ENCODE measurements at regions not wholly inside any gene's neighbourhood (a gene's known extent, or its start where the extent isn't known, plus 50 kb on each side); places are given as distances from the start of the nearest gene placed in this dataset.

DNA sequence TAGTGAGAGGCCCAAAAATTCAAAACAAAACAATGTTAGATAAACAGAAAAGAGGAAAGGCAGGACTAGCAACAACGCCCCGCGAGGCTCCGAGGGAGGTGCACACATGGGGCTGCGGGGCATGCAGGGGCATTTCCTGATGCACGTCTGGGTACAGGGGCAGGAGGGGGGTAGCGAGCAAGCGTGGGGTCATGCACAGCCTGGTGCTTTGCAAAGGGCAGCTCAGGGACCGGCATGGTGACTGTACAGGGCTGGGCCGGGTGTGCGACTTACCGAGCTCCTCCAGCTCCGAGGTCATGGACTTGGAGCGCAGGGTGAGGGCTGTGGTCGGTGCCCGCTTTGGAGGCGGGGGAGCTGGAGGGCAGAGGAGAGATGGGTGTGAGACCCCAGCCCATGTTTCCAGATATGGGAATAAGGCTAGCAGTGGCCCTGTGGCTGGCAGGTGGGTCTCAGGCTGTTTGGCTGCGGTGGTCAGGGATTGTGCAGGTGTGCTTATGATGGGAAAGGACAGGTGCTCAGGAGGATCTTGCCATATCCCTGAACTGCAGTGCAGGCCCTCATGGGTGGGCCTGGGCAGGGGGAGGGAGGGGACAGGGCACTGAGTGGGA, 103.7 kb downstream of the CTTN start:
- no peak for DNase-seq

DNA sequence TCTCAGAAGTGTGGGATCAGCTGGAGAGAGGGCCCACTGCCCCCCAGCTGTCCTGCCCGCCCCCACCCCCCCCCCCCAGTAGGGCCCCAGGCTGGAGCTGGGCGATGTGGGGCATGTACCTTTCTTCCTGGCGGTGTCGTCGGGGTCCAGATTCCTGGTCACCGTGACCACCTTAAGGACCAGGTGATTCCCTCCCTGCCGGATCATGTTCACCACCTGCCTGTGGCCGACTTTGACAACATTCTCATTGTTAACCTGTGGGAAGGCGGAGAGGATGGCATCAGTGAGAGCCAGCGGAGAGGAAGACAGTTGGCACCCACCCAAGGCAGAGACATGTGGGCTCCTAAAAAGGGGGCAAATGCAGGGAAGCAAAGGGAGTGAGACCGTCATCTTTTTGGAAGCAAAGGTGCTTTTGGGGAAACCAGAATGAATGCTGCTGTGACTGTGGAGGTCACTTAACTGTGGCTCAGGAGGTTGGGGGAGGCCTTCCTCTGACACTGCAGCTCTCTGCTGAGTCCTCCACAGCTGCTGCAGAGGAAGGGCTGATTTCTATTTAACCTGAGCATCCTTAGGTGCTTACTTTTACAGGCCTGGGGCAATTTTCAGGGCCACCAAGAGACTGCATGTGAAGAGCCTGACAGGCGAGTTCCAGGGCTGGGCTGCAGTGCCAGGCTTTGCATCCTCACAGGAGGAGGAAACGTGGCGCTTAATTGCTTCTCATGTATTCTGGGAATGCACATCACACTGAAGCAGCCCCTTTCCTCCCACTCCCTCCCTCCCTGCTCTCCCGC, 104.5 kb downstream of the CTTN start:
- DNase-seq = no peak

DNA sequence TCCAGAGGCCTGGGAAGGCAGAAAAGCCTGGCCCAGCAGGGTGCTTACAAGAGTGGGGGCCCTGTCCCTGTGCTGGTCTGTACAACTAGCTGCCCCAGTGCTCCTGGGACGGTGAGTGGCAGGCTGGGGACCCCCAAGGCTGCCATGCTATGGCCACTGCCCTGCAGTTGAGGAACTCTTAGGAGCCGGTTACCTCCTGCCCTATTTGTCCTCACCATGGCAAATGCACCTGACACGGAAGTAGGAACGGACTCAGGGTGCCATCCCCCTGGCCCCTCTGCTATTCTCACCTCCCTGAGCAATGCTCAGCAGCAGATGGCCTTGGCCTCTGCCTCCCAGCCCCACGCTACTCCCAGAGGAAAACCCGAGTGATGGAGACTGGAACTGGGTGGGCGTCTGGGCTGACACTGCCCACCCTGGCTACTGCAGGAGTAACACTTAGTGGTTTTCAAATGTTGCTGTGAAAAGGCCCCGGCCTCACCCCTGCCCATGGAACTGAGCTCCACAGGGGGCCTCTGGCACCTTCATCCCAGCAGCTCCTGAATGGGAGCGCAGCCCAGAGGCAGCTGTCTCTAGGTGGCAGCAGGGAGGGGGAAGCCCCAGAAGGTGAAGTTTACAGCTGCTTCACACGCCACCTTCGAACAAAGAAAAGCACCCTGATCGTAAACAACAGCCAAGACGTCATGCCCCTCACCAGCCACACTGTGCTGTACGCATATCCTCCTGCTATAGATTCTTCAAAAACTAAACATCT, 105.3 kb downstream of the CTTN start:
- no peak for DNase-seq

DNA sequence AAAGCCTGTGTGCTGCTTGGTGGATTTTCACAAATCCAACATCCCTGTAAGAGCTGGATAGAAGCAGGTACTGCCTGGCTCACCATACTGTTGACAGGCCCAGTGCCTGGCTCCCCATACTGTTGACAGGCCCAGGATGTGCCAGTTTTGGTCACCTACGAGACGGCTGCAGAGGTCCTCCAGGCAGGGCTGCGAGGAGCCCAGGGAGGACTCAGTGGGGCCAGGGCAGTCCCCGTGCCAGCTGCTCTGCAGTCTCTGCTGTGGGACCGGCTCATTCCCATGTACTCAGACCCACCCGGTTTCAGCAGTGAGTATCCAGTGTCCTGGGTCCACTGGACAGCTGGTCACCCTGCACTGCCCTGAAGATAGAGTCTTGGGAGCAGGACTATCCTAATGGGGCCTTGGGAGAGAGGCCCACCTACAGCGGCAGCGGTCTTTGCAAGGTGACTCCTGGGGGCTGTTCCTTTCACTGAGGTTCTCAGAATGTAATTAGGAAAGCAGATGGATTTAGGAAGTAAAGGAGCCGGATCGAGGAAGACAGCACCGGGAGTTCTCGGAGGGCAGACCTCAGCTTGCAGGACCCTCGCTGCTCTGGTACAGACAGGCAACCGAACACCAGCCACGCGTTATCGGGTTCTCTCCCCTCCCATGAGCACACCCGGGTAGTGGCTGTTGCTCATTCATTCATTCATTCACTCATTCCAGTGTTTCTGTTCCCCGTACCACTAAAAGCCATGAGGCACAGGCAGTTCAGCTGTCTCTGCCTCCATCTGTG, 106.1 kb downstream of the CTTN start:
- no peak for DNase-seq

DNA sequence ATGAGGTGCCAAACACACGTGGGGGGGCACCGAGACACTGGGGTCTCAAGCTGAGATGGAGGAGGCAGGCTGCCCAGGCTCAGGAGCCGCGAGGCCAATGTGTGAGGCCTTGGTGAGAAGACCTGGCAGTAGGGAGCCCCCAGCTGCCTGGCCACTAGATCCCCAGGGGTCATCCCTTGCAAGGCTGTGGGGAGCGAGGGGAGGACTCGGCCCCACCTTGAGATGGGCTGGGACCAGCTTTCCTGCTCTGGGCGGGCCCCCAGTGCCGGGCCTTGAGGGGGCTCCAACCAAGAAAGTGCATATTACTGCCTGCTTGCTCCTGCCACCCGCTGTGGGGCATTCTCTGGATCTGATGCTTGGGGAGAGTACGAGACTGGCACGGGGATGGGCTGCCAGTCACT, 107.0 kb downstream of the CTTN start:
- DNase-seq = no peak

DNA sequence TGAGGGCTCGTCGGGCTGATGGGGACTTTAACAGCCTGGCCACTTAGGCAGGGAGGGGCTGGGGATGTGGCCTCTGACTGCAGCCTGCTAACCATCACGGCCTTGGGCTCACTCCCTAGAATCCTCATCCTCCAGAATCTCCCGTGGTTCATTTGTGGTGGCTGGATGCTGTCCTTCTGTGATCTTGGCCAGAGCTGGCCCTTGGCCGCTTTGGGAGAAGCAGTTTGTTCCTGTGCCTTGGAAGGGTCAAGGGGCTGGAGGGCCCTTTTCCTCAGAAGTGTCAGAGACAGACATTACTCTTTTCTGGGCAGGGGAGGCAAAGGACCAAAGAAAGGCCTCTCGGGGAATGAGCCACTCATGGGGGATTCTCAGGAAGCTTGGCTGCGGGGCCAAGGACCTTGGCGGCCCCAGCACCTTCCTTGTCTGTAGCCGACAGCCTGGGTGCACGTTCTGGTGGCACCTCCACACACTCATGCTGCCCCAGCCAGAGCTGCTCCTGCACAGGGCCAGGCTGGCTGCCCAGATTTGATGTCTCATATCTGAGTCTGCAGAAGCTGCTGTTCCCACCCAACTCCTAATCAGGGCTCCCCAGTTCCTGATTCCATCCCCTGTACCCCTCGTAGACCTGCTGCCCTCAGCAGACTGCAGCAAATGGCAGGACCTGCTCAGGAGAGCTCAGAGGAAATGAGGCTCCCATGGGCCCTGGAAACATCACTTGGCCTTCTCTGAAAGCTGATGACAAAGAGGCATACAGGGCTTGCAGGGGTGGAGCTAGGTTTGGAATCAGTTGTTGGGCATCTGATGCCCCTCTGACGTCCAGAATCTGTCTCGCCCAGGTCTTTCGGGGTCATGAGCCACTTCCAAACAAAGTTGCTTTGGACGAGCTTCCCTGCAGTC, 107.7 kb downstream of the CTTN start:
- DNase-seq = no peak

DNA sequence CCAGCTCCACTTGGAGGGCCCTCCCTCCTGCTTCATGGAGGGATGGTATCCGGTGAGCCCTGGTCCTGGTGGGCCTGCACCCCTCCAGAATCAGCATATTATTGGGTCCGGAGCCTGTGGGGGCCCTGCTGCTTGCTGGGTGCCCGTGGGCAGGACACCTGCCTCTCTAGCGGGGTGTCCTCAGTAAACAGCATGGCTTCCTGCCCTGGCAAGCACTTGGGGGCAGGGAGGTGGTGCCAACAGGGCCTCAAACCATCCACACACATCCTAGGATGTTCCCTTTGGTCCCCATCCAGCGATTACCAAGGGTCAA, 108.3 kb downstream of the CTTN start:
- no peak for DNase-seq

DNA sequence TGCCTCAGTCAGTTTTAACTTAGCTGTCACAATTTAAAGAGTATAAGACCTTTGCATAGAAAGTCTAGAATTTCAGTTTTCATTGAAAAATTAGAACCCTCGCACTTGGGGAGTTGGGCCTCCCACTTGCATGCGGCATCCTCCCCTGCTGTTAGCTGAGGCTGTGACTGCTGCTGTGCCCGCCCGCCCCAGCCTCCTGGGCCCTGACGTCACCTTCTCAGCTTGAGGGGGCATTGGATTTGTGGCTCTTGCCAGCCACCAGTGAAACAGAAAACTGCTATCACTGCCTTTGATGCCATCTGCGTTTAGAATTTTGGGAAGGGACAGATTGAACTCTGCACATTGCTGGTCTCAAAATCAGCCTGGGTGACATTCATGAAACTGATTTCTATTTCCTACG, 108.7 kb downstream of the CTTN start:
- no peak for DNase-seq

DNA sequence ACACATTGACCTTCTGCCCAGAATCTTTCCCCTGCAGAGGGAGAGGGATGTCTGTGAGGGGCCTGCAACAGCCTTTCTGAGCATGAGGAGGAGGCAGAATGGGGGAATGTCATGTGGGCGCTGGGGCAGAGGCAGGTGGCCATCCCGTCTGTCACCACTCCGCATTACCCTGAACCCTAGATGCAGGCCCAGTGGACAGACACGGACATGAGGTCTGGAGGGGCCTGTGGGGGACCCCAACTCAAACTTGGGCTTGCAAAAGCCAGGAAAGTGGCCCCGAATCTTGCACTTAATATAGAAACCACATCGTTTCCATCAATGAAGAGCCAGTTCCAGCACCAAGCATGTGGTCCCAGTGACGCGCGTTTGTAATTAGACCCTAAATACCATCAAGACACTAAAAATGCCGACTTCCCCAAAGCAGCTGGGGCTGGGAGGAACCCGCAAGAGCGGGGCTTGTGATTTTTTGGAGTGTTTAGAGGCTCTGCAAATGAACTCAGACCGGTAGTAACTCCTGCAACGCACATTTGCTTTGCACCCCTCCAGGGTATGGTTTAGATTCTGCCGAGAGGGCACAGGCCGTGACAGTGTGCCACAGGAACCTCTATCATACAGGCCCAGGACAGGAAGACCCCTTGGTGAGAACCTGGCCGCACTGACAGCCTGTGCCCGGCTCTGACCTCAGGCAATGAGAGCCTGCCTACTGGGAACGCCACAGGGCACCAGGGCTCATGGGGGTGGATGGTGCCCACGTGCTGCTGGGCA, 109.3 kb downstream of the CTTN start:
- no peak for DNase-seq

DNA sequence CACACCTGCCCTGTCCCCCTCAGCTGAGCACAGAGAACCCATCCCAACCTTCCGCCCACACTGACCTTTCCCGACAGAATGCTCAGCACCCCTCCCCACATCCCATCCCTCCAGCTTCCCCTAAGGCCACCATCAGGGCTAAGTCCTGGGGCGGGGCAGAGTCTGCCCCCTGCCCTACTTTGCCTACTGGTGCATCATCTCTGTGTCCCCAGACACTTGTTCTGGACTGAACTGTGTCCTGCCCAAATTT, 109.8 kb downstream of the CTTN start:
- DNase-seq = no peak

DNA sequence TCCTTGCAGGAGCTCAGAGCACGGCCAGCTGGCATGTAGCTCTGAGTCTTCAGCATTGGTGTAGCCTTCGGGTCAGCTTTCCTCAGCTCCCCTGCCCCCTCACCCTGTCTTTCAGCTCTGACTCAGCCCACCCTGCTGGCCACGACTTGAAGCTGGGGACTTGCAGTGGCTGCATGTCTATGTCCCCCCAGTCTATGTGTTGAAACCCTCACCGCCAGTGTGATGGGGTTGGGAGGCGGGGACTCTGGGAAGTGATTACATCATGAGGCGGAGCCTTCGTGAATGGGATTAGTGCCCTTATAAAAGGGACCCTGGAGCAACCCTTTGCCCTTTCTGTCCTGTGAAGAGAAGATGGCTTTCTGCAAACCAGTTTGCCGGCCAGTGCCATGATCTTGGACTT, 111.1 kb downstream of the CTTN start:
- DNase-seq = no peak

DNA sequence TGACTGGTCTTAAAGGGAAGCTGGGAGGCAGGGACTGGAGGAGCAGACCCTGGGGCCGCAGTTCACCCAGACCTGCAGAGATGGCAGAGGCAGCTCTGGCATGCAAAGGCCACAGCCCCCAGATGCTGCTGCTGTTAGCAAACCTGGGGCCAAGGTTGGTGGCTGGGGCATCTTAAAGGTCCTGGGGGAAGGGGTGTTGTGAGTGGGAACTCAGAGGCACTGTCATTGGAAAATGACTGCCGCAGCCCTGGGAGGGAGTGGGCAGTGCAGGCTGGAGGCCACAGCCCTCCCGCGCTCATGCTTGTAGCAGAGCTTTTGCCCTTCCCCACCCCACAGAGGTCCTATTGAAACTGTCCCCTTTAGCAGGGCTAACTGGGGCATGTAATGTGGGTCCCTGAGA, 111.8 kb downstream of the CTTN start:
- no peak for DNase-seq

DNA sequence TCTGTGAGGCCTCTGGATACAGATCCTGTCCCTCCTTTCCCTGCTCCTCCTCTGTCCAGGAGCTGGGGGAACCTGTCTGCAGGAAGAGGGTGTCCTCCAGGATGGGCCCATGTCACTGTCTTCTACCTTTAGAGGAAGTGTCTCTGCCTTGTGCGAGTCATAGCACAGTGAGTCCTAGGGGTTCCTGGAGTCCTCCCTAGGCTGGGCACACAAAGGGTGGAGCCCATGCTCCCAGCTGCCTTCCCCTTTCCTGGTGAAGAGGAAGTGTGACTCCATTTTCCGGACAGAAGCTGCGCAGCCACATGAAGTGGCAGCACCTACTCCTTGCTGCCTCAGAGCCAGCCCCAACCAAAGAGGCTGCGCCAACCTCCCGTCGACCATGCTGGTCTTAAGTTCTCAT, 112.2 kb downstream of the CTTN start:
- DNase-seq = no peak

DNA sequence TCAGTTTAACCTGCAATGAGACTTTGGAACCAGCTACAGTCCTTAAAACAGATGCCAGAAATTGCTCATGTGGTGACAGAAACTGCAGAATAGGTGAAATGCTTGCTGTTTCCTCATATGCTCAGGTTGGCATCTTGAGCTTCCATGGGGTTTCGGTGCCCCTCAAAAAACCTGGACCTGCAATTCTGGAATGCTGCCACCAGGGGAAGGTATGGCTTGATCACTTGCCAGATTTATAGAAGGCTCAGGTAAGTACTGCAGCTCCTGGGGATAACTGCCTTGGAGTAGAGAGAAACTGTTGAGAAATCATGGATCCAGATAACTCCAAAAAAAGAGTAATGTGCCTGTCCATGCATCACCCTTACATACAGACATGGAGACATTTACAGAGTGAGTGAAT, 113.0 kb downstream of the CTTN start:
- DNase-seq = no peak

DNA sequence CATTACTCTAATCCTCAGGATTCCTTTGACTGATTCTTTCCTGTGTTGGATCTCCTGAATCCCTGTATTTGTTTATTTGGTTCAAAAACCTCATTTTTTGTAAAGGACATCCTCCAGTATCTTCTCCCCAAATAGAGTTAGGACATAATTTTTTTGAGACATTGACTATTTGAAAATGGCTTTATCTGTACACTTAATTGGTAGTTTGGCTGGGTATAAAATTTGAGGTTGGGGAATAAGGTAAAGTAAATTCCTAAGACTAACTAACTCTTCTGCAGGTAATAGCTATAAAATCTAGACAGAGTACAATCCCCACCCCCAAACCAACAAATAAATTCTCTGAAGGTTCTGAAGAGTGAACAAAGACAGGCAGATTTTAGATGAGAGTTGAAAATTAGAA, 114.4 kb downstream of the CTTN start:
- DNase-seq = no peak

DNA sequence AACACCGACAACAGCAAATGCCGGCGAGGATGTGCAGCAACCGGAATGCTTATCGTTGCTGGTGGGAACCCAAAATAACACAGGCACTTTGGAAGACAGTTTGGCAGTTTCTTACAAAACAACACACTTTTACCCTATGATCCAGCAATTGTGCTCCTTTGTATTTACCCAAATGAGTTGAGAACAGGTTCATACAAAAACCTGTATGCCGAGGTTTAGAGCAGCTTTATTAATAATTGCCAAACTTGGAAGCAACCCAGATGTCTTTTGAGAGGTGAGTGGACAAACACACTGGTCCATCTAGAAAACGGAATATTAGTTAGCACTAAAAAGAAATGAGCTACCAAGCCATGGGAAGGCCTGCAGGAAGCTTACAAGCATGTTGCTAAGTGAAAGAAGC, 118.9 kb downstream of the CTTN start:
- no peak for DNase-seq

DNA sequence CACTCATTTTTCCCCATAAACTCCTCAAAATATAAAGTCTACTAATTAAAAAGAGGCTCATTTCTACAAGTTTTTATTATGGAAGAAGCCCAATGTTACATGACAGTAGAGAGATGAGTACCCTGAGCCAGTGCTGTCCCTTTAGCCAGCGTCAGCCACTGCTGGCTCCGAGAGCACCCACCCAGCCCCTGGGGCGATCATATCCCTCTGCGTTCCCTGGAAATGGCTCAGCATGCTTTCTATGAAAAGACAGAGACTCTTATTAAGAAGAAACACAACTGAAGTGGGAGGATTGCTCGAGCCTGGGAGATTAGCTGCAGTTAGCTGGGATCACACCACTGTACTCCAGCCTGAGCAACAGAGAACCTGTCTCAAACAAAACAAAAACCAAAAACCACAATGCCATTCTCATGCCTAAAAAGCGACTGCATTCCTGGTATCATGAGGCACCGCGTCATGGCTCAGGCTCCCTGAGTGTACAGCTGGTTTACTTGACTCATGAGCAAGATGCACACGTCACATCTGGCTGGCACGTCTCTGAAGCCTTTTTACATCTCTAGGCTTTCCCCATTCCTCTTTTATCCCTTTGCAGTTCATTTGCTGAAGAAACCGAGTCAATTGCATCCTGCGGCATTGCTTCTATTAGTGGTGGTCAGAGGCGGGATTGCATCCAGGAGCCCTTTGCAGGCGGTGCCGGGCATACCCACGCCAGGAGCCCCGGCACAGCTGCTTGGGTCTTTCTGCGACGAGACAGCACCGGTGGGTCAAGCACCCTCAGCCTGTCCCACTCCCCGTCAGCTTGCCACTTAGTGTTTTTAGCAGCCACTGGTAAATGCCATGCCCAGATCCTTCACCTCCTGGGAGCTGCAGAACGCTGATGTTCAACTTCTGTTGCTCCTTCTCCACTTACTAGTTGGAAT, 119.9 kb downstream of the CTTN start:
- DNase-seq = no peak

DNA sequence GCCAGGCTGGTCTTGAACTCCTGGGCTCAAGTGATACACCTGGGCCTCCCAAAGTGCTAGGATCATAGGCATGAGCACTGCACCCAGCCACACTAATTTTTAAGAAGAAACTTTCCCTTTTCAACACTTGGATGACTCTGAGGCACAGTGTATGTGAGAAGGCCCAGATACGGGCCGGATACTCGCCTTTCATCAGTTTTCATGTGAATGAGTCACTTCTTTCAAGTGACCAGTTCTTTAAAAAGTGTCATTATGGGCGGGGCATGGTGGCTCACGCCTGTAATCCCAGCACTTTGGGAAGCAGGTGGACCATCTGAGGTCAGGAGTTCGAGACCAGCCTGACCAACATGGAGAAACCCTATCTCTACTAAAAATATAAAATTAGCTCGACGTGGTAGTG, 120.8 kb downstream of the CTTN start:
- no peak for DNase-seq

DNA sequence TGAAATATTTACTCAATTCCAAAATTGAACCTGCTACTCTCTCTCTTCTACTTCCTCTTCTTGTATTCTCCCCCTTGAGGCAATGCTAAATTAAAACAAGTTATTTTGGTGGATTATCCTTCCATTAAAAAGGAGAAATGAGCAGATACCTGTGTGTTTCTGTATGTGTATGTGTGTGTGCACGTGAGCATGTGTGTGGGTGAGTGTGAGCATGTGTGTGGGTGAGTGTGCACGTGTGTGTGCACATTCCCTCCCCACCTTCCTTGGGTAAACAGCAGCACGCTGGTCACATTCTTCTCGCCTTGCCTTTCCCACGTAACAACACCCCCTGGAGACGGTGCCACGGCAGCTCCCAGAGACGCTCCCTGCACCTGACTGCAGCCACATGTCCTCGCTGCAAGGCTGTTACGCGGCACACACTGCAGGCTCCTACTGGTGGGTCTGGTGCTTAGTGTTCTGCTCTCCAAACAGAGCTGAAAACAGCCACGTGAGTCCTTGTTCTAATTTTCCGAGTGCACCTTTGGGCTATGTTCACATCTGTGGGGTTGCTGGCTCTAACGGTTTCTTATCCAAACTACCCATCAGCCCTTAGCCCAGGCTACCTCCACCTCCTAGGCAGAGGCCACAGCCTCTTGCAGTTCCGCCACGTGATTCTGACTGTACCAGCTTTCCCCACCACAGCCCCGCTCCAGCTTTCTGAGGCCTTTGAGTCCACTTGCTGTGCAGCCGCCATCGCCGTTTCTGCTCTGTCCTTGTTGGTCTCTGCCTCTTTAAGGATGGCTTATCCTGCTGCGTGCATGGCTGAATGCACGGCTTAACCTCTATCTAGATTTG, 123.4 kb downstream of the CTTN start:
- DNase-seq = no peak

DNA sequence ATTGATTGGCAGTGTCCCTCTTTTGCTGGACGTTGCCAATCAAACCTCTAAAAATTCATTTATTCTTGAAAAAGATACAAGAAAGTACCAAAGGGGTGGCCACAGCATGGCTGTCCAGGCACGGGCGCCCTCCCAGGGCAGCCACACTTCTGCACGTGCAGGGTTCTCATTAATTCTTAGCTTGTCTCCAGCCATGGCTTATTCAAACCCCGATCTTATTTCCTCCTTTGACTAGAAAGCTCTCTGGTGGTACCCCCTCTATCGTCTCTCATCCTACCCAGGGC, 123.9 kb downstream of the CTTN start:
- no peak for DNase-seq

Measured in CD4-positive, alpha-beta T cell treated with Interferon alpha-2 for 1 hour (primary cell).